KG1 (cell line): ENCODE measurements at regions not wholly inside any gene's neighbourhood (a gene's known extent, or its start where the extent isn't known, plus 50 kb on each side); places are given as distances from the start of the nearest gene placed in this dataset.
A peak's percentile ranks its signal among the peaks of the same experiment; 100 is the strongest.
"Not testable (repeated sequence)": the region's sequence is repeated elsewhere in the genome, so short reads cannot be mapped to it uniquely, and the experiment has no call there.

Experiments
- DNase-seq: peaks from one replicate; lab custom pipeline; 2025; lab: John Stamatoyannopoulos, UW

- no peak for DNase-seq
Measured at GRCh38 chr11:35046681-35047080, 92.3 kb upstream of the CD44 start.

- peak; percentile 85 for DNase-seq
Measured at GRCh38 chr11:35047179-35047578, 91.8 kb upstream of the CD44 start.

DNA sequence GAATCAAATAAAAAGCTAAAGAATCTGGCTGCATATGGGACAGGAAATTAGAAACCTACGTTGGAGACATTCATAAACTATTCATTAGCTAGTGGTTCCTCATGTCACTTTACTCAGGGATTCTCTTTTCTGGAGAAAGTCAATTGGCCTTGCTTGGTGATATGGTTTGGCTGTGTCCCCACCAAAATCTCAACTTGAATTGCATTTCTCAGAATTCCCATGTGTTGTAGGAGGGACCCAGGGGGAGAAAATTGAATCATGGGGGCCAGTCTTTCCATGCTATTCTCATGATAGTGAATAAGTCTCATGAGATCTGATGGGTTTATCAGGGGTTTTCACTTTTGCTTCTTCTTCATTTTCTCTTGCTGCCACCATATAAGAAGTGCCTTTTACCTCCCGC, 91.2 kb upstream of the CD44 start:
- no peak for DNase-seq

GRCh38 chr11:35048346-35048745, 90.6 kb upstream of the CD44 start:
- not testable (repeated sequence) for DNase-seq

GRCh38 chr11:35049859-35050531, 89.0 kb upstream of the CD44 start:
- DNase-seq: no peak

- peak; percentile 85 for DNase-seq
Measured at GRCh38 chr11:35050541-35050995, 88.4 kb upstream of the CD44 start.

DNA sequence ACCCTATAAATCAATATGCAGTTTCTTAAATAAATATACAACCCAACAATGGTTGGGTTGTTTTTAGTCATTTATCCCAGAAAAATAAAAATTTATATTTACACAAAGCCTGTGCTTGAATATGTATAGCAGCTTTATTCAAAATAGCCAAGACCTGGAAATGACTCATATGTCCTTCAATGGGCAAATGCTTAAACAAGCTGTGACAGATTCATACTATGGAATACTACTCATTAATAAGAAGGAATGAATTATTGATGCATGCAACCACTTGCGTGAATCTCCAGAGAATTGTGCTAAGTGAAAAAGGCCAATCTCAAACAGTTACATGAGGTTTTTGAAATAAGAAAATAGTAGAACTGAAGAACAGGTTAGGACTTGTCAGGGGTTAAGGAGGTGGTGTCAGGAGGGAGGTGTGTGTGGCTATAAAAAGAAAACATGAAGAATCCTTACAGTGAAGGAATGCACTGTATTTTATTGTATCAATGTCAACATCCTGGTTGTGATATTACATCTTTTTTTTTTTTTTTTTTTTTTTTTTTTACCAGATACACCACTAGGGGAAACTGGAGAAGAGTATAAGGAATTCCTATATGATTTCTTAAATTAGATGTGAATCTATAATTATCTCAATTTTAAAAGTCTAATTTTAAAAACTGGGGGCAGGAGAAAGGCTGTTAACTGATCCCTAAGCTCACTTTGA, 82.4 kb upstream of the CD44 start:
- no peak for DNase-seq

- no peak for DNase-seq
Measured at GRCh38 chr11:35057926-35058668, 80.9 kb upstream of the CD44 start.

GRCh38 chr11:35058669-35059434, 80.1 kb upstream of the CD44 start:
- DNase-seq: no peak

GRCh38 chr11:35061516-35062440, 77.2 kb upstream of the CD44 start:
- DNase-seq: no peak

DNA sequence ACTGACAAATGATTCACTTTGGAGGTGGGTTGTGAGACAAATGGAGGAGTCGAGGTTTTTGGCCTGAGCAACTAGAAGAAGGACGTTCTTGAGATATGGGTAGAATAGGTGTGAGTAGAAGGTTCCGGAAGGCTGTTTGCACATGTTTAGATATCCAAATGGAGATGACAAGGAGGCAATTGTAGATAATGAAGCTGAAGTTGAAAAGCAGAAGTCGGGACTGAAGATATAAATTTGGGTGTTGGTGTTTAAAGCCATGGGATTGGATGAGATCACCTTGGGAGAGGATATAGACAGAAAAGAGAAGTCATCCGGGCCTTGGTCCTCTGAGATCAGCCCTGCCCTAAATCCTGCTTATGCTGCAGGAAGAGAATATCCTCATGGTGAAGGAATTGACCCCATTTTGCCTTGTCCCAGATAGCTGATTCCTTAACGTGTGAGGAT, 75.5 kb upstream of the CD44 start:
- DNase-seq: no peak

DNA sequence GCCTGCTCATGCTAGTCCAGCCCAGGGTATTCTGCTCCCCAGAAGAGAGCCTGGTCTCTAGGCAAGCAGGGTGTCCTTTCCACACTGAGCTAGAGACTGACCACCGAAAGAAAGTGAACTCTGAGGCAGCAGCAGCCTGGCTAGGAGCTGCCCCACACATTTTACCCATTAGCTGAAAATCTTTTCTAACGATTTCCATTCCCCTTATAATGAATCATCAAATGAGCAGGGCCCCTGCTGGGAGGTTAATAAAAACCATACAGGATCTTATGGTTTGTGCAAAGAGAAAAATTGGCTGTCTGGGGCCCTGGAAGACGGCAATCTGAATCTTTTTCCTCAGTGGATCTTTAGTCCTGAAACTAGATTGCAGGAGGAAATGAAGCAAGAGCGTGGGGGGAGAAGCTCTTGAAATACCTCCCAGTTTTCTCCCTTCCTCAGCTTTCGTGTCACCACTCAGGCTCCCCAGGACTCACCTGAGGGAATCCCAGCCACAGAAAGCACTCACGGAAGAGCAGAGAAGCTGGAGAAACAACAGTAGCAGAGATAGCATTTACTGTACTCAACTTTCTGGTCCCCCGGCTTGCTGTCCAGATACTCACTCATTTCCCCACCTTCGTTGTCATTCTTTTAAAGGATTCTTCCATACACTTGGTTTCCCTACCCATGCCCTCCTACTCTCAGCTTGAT, 74.7 kb upstream of the CD44 start:
- DNase-seq: no peak

DNA sequence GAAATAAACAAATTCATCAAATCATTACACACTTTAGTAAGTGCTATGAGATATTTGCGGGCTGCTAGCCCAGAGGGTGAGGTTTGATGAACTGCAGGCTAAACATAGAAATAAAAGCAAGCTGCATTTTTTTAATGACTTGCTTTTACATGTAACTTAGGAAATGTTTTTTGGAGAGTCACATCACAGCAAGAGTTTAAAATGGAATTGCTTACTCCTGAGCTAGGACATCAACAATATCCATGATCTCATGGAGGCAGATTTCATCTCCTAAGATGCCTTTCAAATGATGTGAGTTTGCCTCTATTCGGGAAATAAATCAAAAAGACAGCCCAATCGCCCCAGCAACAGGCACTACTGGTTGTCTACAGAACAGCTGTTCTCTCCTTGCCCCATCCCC, 73.4 kb upstream of the CD44 start:
- DNase-seq: no peak

DNA sequence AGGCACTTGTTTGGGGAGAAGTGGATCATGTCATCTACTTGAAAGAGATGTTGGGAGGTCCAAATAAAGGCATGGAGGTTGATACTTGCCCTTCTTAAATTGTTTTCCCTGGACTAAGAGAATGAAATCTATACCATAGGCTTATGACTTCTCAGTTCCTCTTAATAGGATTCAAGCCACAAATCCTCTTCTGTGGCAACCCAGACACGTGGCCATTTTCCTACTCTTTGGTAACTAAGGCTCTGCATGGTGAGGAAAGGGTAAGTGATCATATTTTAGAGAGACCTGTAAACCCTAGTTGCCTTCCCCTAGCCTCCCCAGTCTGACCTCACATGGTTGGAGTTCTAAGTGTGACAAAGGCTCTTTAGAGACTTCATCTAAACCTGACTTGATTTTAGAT, 72.9 kb upstream of the CD44 start:
- no peak for DNase-seq

GRCh38 chr11:35066783-35067423, 72.1 kb upstream of the CD44 start:
- DNase-seq: no peak

GRCh38 chr11:35071722-35072121, 67.2 kb upstream of the CD44 start:
- DNase-seq: no peak

DNA sequence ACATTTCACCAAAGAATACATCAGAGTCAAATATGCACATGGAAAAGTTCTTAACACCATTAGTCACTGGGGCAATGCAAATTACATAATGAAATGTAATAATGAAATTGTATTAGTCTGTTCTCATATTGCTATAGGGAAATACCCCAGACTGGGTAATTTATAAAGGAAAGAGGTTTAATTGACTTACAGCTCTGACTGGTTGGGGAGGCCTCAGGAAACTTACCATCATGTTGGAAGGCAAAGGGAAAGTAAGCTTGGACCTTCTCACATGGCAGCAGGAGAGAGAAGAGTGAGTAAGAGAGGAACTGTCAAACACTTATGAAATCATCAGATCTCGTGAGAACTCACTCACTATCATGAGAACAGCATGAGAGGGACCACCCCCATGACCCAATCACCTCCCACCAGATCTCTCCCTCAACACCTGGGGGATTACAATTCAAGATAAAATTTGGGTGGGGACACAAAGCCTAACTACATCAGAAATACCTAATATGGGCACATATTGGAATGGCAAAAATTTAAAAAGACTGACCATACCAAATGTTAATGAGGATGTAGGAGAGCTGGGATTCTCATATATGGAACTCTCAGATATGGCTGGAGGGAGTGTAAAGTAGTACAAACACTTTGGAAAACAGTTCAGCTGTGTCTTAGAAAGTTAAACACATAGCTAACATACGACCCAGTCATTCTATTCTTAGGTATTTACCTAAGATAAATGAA, 65.1 kb upstream of the CD44 start:
- no peak for DNase-seq

DNA sequence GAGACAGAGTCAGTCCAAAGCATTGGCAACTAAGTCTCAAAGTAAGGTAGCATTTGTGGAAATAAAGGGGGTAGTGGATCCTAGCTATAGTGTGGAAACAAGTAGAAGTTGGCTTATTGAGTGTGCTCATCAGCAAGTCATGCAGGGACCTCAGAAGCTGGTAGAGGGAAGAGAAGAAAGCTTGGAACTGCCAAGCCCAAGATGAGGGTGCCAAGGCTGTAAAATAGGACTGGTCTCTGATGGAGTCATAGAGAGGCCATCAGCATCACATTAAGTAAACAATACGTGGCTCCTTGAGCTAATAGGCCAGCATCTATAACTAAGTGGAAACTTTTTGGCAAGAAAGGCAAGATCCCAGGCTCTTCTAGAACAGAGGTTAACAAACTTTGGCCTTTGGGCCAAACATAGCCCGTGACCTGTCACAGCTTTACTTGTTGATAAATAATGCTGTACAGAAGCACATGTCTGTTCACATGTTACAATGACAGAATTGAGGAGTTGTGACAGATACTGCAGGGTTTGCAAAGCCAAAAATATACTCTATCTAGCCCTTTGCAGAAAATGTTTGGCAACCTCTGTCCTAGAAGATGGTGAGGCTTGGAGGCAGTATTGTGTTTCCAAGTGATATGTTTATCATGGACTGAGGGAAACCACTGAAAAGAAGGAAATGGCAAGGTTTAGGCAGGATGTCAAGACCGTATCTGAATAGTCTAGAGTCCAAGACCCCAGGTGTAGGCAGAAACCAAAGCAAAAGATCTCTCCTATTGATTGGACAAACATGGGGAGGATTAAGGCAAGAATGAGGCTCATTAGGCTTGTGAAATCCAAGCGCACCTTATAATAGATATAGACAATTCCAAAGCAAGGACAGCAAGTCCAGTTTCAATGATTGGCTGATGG, 62.5 kb upstream of the CD44 start:
- no peak for DNase-seq
